Breast epithelium (tissue), 3 donors: ENCODE measurements at regions not wholly inside any gene's neighbourhood (a gene's known extent, or its start where the extent isn't known, plus 50 kb on each side); places are given as distances from the start of the nearest gene placed in this dataset.

Experiments
- POLR2A ChIP-seq: fragments of 450-650 bp; IDR thresholded peaks from one replicate; pipeline ENCODE4 v1.6.1; 2016; ENCODE audit warnings: antibody characterized with exemption, mild to moderate bottlenecking, moderate library complexity
- TF ChIP-seq, protein P1 (sequence below), 3 donors: fragments of 450-650 bp; IDR thresholded peaks; one replicate each; pipeline ENCODE4 v1.5.1; 2016 to 2017; ENCODE audit warnings: antibody characterized with exemption in 3 of 3, mild to moderate bottlenecking in 3 of 3, moderate library complexity in 3 of 3

DNA sequence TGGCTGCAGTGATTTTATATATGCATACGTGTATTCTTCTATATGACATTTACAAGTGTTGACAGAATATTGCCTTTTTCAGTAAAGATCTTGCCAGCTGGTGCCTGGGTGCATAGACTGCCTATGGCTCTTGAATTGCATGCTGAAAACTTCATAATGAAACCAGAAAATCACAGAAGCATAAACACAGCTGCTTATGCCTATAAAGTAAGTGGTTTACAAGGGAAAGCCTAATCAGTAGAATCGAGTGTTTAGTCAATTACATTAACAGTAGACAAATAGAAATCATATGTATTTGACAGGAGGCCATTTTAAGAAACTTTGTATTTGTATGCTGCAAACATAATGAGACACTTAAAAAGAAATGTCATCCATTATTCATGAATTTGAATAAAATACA is 82.5 kb downstream of the TMEM168 start:
- no peak for TF ChIP-seq POLR2A
- TF ChIP-seq, protein P1, sequence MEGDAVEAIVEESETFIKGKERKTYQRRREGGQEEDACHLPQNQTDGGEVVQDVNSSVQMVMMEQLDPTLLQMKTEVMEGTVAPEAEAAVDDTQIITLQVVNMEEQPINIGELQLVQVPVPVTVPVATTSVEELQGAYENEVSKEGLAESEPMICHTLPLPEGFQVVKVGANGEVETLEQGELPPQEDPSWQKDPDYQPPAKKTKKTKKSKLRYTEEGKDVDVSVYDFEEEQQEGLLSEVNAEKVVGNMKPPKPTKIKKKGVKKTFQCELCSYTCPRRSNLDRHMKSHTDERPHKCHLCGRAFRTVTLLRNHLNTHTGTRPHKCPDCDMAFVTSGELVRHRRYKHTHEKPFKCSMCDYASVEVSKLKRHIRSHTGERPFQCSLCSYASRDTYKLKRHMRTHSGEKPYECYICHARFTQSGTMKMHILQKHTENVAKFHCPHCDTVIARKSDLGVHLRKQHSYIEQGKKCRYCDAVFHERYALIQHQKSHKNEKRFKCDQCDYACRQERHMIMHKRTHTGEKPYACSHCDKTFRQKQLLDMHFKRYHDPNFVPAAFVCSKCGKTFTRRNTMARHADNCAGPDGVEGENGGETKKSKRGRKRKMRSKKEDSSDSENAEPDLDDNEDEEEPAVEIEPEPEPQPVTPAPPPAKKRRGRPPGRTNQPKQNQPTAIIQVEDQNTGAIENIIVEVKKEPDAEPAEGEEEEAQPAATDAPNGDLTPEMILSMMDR (IDR thresholded peaks at IDR 0.05): no peak
